GM23338 (cell line): ENCODE measurements at regions not wholly inside any gene's neighbourhood (a gene's known extent, or its start where the extent isn't known, plus 50 kb on each side); places are given as distances from the start of the nearest gene placed in this dataset.

Experiments used
- ATAC-seq: fragments of 200-7000 bp; cut with Tn5 transposase; 3 replicates; pipeline ENCODE4 v1.9.1; 2020
- DNase-seq: peaks from one replicate; pipeline ENCODE4 v3.0.0-alpha.2; 2015; ENCODE audit warnings: low spot score
- H2AFZ ChIP-seq: fragments of 200-600 bp; sonication (generic); 2 replicates; pipeline ENCODE4 v1.8.0; 2016; ENCODE audit warnings: antibody characterized with exemption, mild to moderate bottlenecking, moderate library complexity
- H3F3A ChIP-seq: fragments of 200-600 bp; sonication (generic); replicated peaks from 2 replicates; pipeline ENCODE4 v1.8.0; 2017; ENCODE audit warnings: antibody characterized with exemption, mixed run types, low read depth
- H3K27ac ChIP-seq: fragments of 200-600 bp; sonication (generic); 2 replicates; pipeline ENCODE4 v1.6.1; 2016; ENCODE audit warnings: low read depth
- H3K27me3 ChIP-seq: fragments of 200-600 bp; sonication (generic); 2 replicates; pipeline ENCODE4 v1.8.0; 2016; ENCODE audit warnings: mild to moderate bottlenecking, mixed run types, moderate library complexity; ENCODE audit not compliant: insufficient read depth
- H3K36me3 ChIP-seq: fragments of 200-600 bp; sonication (generic); 2 replicates; pipeline ENCODE4 v1.8.0; 2016; ENCODE audit warnings: mild to moderate bottlenecking; ENCODE audit not compliant: insufficient read depth
- H3K4me1 ChIP-seq: fragments of 200-600 bp; sonication (generic); 2 replicates; pipeline ENCODE4 v1.8.0; 2016; ENCODE audit warnings: mild to moderate bottlenecking, moderate library complexity; ENCODE audit not compliant: insufficient read depth
- H3K4me2 ChIP-seq: fragments of 200-600 bp; sonication (generic); 2 replicates; pipeline ENCODE4 v1.7.1; 2017; ENCODE audit warnings: mixed run types
- H3K4me3 ChIP-seq: fragments of 200-600 bp; sonication (generic); 2 replicates; pipeline ENCODE4 v1.6.1; 2016; ENCODE audit warnings: mixed run types
- H3K79me2 ChIP-seq: fragments of 200-600 bp; sonication (generic); replicated peaks from 2 replicates; pipeline ENCODE4 v1.8.0; 2017; ENCODE audit warnings: mild to moderate bottlenecking; ENCODE audit not compliant: insufficient read depth
- H3K9me2 ChIP-seq: fragments of 200-600 bp; sonication (generic); 2 replicates; pipeline ENCODE4 v1.8.0; 2017; ENCODE audit not compliant: insufficient read depth
- H4K20me1 ChIP-seq: fragments of 200-600 bp; sonication (generic); replicated peaks from 2 replicates; pipeline ENCODE4 v1.8.0; 2017; ENCODE audit warnings: mild to moderate bottlenecking; ENCODE audit not compliant: insufficient read depth
- H3K27ac Mint-ChIP-seq: 2 replicates; pipeline ENCODE4 v1.8.0; 2020; ENCODE audit warnings: inconsistent platforms, mild to moderate bottlenecking, moderate library complexity, mixed read lengths
- H3K27me3 Mint-ChIP-seq: 3 replicates; pipeline ENCODE4 v1.8.0; 2022; ENCODE audit warnings: low read depth, mild to moderate bottlenecking, moderate library complexity, mixed read lengths, inconsistent platforms; ENCODE audit not compliant: insufficient read depth, poor library complexity
- H3K36me3 Mint-ChIP-seq: 3 replicates; pipeline ENCODE4 v1.8.0; 2021; ENCODE audit warnings: low read depth, mild to moderate bottlenecking, inconsistent platforms, moderate library complexity, mixed read lengths
- H3K4me1 Mint-ChIP-seq: 3 replicates; pipeline ENCODE4 v1.8.0; 2020; ENCODE audit warnings: mild to moderate bottlenecking, inconsistent platforms, mixed read lengths
- H3K4me3 Mint-ChIP-seq: 3 replicates; pipeline ENCODE4 v1.8.0; 2021; ENCODE audit warnings: moderate library complexity, mild to moderate bottlenecking, inconsistent platforms, mixed read lengths
- H3K9me3 Mint-ChIP-seq: 3 replicates; pipeline ENCODE4 v1.8.0; 2020; ENCODE audit warnings: moderate library complexity, mild to moderate bottlenecking, inconsistent platforms, mixed read lengths
- CREB1 ChIP-seq: fragments of 250-450 bp; sonication (Bioruptor Pico); IDR thresholded peaks from 2 replicates; pipeline ENCODE4 v1.5.0; 2020; ENCODE audit warnings: low read depth, mild to moderate bottlenecking, moderate library complexity
- EZH2 ChIP-seq: fragments of 200-600 bp; sonication (generic); IDR thresholded peaks from one replicate; pipeline ENCODE4 v1.8.0; 2017; ENCODE audit warnings: antibody characterized with exemption, mild to moderate bottlenecking, low read depth; ENCODE audit not compliant: unreplicated experiment
- EZH2phosphoT487 ChIP-seq: fragments of 200-600 bp; sonication (generic); IDR thresholded peaks from one replicate; pipeline ENCODE4 v1.8.1; 2018; ENCODE audit warnings: antibody characterized with exemption; ENCODE audit not compliant: unreplicated experiment
- JUNB ChIP-seq: IDR thresholded peaks from one replicate; pipeline ENCODE4 v1.6.1; 2016; ENCODE audit warnings: antibody characterized with exemption; ENCODE audit not compliant: unreplicated experiment
- NANOG ChIP-seq: IDR thresholded peaks from 2 replicates; pipeline ENCODE4 v1.6.1; 2016; ENCODE audit warnings: antibody characterized with exemption, borderline replicate concordance
- POLR2AphosphoS5 ChIP-seq: IDR thresholded peaks from 2 replicates; pipeline ENCODE4 v1.6.1; 2016; ENCODE audit warnings: antibody characterized with exemption, low read depth
- STAT1 ChIP-seq: IDR thresholded peaks from one replicate; pipeline ENCODE4 v1.6.1; 2016; ENCODE audit warnings: antibody characterized with exemption; ENCODE audit not compliant: unreplicated experiment
- ZNF114 ChIP-seq: fragments of 250-450 bp; sonication (Bioruptor Pico); IDR thresholded peaks from 2 replicates; pipeline ENCODE4 v1.5.0; 2020; ENCODE audit warnings: mild to moderate bottlenecking, moderate library complexity
- ZNF331 ChIP-seq: fragments of 250-450 bp; sonication (Bioruptor Pico); IDR thresholded peaks from 2 replicates; pipeline ENCODE4 v1.5.0; 2020; ENCODE audit warnings: low read depth, mild to moderate bottlenecking, moderate library complexity
- TF ChIP-seq, protein P1 (sequence below): IDR thresholded peaks from 2 replicates; pipeline ENCODE4 v1.6.1; 2016; ENCODE audit warnings: antibody characterized with exemption
- TF ChIP-seq, protein P2 (sequence below): fragments of 250-450 bp; sonication (Bioruptor Pico); IDR thresholded peaks from 2 replicates; pipeline ENCODE4 v1.5.0; 2020; ENCODE audit warnings: mild to moderate bottlenecking, moderate library complexity
- TF ChIP-seq, protein P3 (sequence below): IDR thresholded peaks from one replicate; pipeline ENCODE4 v1.6.1; 2018; ENCODE audit warnings: antibody characterized with exemption; ENCODE audit not compliant: unreplicated experiment
- TF ChIP-seq, protein P4 (sequence below), 2 experiments: fragments of 200-600 bp in 1 of 2; sonication (generic) in 1 of 2; conservative IDR thresholded peaks; 2 replicates each; pipeline versions ENCODE4 v1.5.1 to v1.6.1; 2016 to 2017; ENCODE audit warnings: antibody characterized with exemption in 2 of 2, low read depth in 2 of 2, mild to moderate bottlenecking in 2 of 2, moderate library complexity in 1 of 2

DNA sequence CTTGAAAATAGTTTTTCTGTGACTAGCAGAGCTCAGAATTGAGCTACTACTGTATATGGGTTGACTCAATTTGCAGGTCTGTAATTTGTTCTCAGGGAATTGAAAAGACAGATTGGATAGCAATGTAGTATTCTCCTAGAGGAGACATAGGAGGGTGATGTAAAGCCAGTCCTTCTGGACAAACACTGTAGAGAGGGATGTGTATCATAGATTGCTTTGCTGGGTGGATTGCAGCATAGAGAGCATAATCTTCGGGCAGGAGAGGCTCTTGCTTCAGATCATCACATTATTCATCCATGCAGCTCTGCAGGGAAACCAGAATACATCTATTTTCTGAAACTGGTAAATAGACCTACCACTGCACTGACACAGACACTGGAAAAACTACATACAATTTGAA lies 1110.5 kb downstream of the RAPGEF2 start:
- peaks cover 14% of the 10 kb centered on the region; the same call in 1 of the 3 replicates for H3K9me3 Mint-ChIP-seq
- no peak for ATAC-seq

More for the DNA sequence above, 1110.5 kb downstream of the RAPGEF2 start:
- H3K27me3 ChIP-seq = no peaks in the 10 kb centered on the region
- Mint-ChIP-seq H3K4me3 (no peak overlapping the region), H3K27ac (no peak overlapping the region), H3K36me3 (peaks cover 7% of the 10 kb centered on the region; the same call in 2 of the 3 replicates), H3K4me1 (no peaks in the 10 kb centered on the region), H3K27me3 (peaks cover 2% of the 10 kb centered on the region)
- H3K4me2 ChIP-seq = no peak overlapping the region
- no peaks in the 10 kb centered on the region for H3K4me1 ChIP-seq
- TF ChIP-seq, protein P1, sequence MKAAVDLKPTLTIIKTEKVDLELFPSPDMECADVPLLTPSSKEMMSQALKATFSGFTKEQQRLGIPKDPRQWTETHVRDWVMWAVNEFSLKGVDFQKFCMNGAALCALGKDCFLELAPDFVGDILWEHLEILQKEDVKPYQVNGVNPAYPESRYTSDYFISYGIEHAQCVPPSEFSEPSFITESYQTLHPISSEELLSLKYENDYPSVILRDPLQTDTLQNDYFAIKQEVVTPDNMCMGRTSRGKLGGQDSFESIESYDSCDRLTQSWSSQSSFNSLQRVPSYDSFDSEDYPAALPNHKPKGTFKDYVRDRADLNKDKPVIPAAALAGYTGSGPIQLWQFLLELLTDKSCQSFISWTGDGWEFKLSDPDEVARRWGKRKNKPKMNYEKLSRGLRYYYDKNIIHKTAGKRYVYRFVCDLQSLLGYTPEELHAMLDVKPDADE = no peak
- TF ChIP-seq STAT1 (no peak), EZH2 (no peak), NANOG (no peak), POLR2AphosphoS5 (no peak), JUNB (no peak), ZNF331 (CRISPR knock-in tag) (no peak), CREB1 (no peak), EZH2phosphoT487 (no peak), ZNF114 (no peak)
- TF ChIP-seq, protein P2, sequence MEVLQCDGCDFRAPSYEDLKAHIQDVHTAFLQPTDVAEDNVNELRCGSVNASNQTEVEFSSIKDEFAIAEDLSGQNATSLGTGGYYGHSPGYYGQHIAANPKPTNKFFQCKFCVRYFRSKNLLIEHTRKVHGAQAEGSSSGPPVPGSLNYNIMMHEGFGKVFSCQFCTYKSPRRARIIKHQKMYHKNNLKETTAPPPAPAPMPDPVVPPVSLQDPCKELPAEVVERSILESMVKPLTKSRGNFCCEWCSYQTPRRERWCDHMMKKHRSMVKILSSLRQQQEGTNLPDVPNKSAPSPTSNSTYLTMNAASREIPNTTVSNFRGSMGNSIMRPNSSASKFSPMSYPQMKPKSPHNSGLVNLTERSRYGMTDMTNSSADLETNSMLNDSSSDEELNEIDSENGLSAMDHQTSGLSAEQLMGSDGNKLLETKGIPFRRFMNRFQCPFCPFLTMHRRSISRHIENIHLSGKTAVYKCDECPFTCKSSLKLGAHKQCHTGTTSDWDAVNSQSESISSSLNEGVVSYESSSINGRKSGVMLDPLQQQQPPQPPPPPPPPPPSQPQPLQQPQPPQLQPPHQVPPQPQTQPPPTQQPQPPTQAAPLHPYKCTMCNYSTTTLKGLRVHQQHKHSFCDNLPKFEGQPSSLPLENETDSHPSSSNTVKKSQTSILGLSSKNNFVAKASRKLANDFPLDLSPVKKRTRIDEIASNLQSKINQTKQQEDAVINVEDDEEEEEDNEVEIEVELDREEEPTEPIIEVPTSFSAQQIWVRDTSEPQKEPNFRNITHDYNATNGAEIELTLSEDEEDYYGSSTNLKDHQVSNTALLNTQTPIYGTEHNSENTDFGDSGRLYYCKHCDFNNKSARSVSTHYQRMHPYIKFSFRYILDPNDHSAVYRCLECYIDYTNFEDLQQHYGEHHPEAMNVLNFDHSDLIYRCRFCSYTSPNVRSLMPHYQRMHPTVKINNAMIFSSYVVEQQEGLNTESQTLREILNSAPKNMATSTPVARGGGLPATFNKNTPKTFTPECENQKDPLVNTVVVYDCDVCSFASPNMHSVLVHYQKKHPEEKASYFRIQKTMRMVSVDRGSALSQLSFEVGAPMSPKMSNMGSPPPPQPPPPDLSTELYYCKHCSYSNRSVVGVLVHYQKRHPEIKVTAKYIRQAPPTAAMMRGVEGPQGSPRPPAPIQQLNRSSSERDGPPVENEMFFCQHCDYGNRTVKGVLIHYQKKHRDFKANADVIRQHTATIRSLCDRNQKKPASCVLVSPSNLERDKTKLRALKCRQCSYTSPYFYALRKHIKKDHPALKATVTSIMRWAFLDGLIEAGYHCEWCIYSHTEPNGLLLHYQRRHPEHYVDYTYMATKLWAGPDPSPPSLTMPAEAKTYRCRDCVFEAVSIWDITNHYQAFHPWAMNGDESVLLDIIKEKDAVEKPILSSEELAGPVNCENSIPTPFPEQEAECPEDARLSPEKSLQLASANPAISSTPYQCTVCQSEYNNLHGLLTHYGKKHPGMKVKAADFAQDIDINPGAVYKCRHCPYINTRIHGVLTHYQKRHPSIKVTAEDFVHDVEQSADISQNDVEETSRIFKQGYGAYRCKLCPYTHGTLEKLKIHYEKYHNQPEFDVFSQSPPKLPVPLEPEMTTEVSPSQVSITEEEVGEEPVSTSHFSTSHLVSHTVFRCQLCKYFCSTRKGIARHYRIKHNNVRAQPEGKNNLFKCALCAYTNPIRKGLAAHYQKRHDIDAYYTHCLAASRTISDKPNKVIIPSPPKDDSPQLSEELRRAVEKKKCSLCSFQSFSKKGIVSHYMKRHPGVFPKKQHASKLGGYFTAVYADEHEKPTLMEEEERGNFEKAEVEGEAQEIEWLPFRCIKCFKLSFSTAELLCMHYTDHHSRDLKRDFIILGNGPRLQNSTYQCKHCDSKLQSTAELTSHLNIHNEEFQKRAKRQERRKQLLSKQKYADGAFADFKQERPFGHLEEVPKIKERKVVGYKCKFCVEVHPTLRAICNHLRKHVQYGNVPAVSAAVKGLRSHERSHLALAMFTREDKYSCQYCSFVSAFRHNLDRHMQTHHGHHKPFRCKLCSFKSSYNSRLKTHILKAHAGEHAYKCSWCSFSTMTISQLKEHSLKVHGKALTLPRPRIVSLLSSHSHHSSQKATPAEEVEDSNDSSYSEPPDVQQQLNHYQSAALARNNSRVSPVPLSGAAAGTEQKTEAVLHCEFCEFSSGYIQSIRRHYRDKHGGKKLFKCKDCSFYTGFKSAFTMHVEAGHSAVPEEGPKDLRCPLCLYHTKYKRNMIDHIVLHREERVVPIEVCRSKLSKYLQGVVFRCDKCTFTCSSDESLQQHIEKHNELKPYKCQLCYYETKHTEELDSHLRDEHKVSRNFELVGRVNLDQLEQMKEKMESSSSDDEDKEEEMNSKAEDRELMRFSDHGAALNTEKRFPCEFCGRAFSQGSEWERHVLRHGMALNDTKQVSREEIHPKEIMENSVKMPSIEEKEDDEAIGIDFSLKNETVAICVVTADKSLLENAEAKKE (CRISPR knock-in tag) = no peak
- TF ChIP-seq, protein P3, sequence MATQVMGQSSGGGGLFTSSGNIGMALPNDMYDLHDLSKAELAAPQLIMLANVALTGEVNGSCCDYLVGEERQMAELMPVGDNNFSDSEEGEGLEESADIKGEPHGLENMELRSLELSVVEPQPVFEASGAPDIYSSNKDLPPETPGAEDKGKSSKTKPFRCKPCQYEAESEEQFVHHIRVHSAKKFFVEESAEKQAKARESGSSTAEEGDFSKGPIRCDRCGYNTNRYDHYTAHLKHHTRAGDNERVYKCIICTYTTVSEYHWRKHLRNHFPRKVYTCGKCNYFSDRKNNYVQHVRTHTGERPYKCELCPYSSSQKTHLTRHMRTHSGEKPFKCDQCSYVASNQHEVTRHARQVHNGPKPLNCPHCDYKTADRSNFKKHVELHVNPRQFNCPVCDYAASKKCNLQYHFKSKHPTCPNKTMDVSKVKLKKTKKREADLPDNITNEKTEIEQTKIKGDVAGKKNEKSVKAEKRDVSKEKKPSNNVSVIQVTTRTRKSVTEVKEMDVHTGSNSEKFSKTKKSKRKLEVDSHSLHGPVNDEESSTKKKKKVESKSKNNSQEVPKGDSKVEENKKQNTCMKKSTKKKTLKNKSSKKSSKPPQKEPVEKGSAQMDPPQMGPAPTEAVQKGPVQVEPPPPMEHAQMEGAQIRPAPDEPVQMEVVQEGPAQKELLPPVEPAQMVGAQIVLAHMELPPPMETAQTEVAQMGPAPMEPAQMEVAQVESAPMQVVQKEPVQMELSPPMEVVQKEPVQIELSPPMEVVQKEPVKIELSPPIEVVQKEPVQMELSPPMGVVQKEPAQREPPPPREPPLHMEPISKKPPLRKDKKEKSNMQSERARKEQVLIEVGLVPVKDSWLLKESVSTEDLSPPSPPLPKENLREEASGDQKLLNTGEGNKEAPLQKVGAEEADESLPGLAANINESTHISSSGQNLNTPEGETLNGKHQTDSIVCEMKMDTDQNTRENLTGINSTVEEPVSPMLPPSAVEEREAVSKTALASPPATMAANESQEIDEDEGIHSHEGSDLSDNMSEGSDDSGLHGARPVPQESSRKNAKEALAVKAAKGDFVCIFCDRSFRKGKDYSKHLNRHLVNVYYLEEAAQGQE = no peak
- TF ChIP-seq, protein P4, sequence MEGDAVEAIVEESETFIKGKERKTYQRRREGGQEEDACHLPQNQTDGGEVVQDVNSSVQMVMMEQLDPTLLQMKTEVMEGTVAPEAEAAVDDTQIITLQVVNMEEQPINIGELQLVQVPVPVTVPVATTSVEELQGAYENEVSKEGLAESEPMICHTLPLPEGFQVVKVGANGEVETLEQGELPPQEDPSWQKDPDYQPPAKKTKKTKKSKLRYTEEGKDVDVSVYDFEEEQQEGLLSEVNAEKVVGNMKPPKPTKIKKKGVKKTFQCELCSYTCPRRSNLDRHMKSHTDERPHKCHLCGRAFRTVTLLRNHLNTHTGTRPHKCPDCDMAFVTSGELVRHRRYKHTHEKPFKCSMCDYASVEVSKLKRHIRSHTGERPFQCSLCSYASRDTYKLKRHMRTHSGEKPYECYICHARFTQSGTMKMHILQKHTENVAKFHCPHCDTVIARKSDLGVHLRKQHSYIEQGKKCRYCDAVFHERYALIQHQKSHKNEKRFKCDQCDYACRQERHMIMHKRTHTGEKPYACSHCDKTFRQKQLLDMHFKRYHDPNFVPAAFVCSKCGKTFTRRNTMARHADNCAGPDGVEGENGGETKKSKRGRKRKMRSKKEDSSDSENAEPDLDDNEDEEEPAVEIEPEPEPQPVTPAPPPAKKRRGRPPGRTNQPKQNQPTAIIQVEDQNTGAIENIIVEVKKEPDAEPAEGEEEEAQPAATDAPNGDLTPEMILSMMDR (conservative IDR thresholded peaks at IDR 0.05; ENCODE audit: low read depth in 2 of 2) = no peak
- H3K36me3 ChIP-seq = no peaks in the 10 kb centered on the region
- no peak overlapping the region for H3K4me3 ChIP-seq
- no peak overlapping the region for H2AFZ ChIP-seq
- no peaks in the 10 kb centered on the region for H3K79me2 ChIP-seq
- no peak for DNase-seq
- 0 out of 2 replicates have a peak, but pooled peaks cover 3% of the 10 kb centered on the region for H3K9me2 ChIP-seq
- H4K20me1 ChIP-seq = no peaks in the 10 kb centered on the region
- no peaks in the 10 kb centered on the region for H3F3A ChIP-seq
- H3K27ac ChIP-seq = no peak overlapping the region
